Right lobe of liver (tissue), 4 donors: ENCODE measurements at regions not wholly inside any gene's neighbourhood (a gene's known extent, or its start where the extent isn't known, plus 50 kb on each side); places are given as distances from the start of the nearest gene placed in this dataset.

Experiments used
- POLR2A ChIP-seq: fragments of 450-650 bp; IDR thresholded peaks from one replicate; pipeline ENCODE4 v1.6.1; 2017; ENCODE audit warnings: antibody characterized with exemption, mild to moderate bottlenecking
- TF ChIP-seq, protein P1 (sequence below), 4 donors: fragments of 200-600 bp in 3 of 4; fragments of 450-650 bp in 1 of 4; IDR thresholded peaks; one replicate each; pipeline versions ENCODE4 v1.5.1 to v1.8.0; 2016 to 2022; ENCODE audit warnings: antibody characterized with exemption in 4 of 4, mild to moderate bottlenecking in 2 of 4
- donor health status: DM: no; HTN: no; CAD: no.
- donor health status: DM: no; HTN: no; CAD: no.
- donor health status: DM: no; HTN: yes; CAD: no.

DNA sequence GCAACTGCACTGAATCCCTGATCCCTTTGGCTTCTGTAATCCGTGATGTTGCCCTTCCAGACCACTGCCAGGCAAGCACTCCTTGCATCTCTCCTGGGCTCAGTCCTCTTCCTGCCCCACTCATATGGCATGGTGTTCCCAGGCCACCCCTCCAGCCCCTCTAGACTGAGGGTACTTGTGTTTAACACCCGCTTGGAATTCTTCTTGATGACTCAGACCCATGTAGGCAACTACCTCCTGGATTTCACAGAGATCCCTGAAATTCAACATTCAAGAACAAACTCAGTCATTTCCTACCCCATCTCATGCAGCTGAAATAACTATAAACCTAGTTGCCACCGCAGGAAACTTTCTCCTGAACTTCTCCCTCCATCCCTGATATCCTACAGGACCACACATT, 541.9 kb upstream of the CDH11 start:
- TF ChIP-seq, protein P1, sequence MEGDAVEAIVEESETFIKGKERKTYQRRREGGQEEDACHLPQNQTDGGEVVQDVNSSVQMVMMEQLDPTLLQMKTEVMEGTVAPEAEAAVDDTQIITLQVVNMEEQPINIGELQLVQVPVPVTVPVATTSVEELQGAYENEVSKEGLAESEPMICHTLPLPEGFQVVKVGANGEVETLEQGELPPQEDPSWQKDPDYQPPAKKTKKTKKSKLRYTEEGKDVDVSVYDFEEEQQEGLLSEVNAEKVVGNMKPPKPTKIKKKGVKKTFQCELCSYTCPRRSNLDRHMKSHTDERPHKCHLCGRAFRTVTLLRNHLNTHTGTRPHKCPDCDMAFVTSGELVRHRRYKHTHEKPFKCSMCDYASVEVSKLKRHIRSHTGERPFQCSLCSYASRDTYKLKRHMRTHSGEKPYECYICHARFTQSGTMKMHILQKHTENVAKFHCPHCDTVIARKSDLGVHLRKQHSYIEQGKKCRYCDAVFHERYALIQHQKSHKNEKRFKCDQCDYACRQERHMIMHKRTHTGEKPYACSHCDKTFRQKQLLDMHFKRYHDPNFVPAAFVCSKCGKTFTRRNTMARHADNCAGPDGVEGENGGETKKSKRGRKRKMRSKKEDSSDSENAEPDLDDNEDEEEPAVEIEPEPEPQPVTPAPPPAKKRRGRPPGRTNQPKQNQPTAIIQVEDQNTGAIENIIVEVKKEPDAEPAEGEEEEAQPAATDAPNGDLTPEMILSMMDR (IDR thresholded peaks at IDR 0.05), result no peak
- TF ChIP-seq POLR2A, result no peak
